HG03457 (cell line): ENCODE measurements at regions not wholly inside any gene's neighbourhood (a gene's known extent, or its start where the extent isn't known, plus 50 kb on each side); places are given as distances from the start of the nearest gene placed in this dataset.

Experiments used
- ATAC-seq: cut with Tn5 transposase; IDR thresholded peaks from one replicate; pipeline ENCODE4 v1.9.1; 2021; ENCODE audit warnings: moderate number of reproducible peaks; ENCODE audit not compliant: unreplicated experiment

DNA sequence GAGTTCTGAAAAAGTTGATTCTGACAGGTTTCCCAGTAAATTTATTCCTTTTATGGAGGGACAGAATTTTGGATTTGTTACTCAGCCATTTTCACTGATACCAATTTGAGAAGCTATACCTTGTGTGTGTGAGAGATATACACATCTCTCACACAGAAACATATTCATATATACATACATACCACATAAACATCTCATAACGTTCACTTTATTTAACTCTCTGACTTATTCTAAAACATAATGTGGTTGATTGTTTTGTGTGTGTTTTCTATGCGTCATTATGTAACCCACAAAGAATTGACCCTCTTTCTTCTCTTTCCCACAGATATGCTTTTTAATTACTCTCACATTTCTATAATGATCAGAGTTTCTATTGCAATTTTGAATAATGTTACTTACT is 570.8 kb upstream of the TLE4 start:
- ATAC-seq: no peak

DNA sequence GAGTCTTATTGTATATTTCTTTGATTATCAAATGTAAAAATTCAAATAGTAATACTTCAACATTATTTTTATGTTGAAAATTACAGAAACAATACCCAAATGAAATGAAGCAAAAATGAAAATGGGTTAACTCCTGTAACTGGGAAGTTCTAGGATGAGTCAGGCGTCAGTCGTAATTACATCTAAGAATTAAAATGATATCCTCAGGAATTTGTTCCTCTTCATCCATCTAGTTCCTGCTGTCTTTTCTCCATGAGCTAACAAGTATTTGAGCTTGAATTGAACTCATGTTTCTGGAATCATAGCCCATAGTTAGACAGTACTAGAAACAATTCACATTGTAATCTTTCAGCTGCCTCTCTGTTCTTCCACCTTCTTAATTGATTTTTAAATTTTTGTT is 568.3 kb upstream of the TLE4 start:
- no peak for ATAC-seq

DNA sequence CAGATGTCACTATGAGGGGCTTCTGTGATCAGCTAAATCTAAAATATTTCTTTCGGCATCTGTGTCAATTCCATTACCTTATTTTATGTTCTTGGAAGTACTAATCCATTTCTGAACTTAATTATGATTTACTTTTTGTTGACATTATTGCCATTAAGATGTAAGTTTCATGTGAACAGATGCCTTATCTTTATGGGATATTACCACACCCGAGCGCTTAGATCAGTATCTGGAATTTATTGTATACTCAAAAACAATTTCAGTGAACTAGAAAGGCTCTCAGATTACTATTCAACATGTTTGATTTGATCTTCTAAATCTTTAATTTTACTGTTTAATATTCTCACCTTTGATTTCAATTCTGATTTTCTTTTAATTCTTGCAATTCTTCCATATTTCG is 567.7 kb upstream of the TLE4 start:
- ATAC-seq: no peak

DNA sequence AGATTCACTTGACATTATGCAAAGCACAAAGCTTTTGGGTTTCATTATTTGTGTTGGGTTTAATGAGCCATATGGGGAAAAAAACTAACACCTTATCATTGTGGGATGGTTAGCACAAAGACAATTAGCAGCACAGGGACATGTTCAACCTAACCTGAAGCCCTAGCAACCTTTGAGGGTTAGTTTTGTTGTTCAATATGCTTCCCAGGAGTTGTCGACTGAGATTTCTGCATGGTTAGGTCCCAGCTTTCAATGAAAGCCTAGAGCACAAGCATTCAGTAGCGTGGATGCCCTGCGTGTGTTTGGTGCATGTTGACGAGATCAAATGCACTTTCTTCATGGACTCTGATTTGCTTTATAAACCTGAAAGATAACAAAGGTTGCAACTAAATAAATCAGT is 565.2 kb upstream of the TLE4 start:
- no peak for ATAC-seq

DNA sequence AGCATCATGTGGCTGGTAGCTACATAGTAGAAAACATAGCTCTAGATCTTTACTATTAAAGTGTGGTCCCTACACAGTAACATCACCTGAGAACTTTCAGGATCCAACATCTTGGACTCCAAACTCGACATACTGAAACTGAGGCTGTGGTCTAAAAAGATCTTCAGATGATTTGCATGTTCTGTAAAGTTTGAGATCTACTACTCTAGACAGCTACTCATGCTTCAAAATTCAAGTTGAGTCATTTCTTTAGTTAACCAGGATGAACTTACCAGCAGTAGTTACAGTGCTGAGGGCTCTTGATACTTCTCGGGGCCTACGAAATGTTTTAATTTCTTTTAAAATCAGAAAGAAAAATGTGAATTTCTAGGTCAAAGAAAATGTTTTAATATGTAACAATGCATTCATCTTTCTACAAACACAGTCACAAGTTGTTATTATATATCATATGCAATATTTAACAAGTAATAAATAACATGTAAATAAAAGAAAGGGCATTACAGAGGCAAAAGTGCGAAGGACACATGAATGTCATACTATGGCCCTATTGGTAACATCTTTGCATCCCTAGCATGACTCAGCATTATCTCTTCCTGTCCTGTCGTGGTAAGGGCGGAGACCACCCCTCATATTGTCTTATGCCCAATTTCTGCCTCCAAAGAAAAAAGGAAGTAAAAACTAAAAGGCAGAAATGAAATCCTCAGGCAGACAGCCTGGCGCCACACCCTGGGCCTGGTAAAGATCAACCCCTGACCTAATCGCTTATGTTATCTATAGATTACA is 563.9 kb upstream of the TLE4 start:
- peak; percentile 62 for ATAC-seq

DNA sequence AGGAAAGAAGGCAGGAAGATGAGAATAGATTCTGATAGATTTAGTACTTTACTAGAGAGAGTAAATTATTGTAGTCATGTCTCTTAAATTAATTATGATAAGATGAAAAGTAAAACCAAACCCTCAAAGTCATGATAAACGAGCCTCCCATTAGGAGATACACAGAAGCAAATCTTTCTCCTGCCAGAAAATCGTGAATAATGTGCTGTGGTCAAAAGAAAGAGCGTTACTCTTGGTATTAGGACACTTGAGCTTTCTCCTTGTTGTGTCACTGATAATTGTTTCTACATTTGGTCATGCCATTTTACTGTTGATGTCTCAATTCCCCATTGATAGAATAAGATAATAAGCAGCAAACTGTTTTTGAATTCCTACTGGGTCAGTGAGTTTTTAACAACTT is 562.8 kb upstream of the TLE4 start:
- ATAC-seq: no peak

DNA sequence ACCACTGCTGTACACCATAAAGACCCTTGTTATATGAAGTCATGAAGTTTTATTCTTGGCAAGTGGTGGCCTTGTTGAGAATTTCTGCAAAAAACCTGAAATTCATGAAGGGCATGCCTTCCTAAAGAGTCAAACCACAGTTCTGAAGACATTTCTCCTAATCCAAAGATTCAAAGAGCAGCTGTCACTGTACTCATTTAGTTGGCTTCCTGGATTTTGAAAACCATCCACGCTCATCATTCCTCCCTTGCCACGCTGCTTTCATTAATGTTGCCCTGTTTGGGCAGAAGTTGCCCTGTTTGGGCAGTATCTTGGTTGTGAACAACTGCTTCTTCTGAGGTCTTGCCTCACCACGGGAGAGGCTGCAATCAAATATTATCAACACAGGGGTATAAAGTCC is 560.3 kb upstream of the TLE4 start:
- no peak for ATAC-seq

DNA sequence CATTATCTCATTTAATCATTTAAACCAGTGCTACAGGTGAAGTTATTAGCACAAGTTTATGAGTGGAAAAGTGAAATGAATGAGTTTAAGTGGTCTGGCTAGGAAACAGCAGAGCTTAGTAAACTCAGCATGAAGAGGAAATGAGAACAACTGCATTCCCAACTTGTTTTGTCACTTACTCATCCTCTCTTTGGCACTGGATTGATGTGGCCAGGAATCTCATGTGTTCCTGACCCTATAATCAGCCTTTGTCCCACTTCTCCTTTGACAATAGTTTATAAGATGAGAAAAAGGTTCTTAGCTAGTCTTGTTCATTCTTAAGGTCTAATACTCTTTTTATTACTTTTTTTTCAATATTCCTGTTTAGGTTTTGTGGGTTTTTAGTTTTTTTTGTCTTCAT is 559.2 kb upstream of the TLE4 start:
- no peak for ATAC-seq

DNA sequence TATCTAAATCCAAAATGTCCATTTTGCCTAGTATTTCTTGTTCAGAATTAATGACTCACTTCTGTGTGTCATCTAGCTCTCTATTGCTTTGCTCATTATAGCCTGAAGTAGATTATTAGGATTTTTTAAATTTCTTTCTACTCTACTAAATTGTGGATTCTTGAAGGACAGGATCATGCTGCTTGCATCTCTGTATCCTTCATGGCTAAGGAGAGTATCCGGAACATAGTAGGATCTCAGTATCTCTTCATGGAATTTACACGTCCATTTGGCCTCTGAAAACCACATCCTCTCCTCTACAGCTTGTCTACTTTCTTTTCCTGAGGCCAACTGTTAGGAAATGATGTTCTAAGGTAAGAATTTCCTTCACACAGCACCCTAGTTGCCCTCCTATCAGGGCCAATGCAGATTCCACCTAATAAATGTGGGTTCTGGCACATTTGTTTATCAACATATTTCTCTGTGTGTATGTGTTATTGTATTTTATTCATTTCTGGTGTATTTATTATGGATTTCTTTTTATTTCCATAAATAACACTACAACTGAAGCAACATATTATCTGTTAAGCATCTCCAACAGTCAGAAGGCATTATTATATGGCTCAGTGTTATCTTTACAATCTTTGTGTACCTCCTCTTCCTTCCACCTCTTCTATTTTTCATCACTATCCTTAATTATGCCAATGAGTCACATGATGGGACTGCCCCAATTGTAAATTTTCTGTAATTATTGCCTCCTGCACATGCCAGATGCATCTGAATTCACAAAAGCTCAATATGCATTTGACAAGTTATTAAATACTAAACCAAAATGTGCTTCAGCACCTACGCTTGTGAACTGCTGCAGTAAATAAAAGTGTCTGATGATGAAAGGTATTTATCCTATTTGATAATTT is 557.8 kb upstream of the TLE4 start:
- no peak for ATAC-seq

DNA sequence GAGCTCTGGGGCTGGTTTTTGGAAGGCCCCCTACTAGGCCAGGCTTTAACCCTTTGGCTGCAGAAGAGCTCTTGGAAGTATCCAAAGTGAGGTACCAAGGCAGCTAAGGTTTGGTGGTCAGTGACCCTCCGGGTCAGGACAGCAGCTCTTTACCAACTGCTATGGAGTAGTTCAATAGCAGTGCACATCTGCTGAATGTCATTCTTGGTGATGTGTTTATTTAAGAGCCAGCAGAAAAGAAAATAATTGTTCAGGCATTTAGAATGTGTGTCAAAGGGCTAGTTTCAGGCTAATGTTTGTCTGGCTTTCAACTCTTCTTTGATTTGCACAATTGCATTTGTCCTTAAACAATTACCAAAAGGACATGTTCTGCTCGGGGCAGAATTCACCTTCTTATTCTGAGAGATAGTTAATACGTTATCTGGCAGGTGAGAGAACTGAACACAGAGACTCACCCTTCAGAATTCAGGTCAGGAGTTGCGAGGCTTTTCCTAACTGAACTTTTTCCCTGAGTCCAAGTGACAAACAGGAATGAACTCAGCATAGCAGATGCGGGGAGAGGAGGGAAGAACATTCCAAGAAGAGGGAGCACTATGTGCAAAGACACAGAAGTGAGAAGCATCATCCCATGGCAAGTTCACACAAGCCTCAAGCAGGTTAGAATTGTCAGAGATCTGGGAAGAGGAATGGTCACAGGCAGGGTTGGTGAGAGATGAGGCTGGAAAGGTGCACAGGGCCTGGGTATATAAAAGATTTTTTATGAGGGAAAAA is 556.7 kb upstream of the TLE4 start:
- no peak for ATAC-seq

DNA sequence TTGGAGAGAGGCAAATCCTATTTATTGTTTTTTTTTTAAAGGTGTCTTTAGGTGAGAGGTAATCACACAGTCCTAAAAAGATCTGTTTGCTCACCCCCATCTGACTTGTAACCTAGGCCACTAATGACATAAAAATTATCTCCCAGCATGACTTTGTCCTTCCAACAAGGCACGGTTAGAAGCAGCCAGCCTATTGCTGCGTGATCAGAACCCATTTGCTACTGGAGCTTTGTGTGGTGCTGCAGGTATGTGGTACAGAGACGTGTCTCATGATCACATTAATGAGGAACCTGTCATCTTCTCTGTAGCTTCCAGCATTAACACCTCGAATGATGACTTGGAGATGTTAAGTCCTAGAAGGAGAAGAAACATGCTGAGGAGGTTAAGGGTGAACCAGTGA is 555.8 kb upstream of the TLE4 start:
- no peak for ATAC-seq

DNA sequence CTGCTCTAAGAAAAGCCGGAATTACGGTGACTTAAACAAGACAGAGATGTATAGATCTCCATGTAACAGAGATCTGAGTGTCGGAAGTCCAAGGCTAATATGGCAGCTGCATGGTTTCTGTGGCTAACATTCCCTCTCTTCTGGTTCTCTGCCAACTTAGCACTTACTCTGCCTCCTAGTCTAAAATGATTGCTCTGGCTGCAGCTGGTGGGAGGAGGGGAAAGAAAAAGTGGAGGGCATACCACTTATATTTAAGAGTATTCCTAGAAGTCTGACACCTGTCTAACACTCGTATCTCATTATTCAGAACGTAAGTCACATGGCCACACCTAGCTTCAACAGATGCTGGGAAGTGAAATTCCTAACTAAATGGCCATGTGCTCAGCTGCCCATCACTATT is 551.5 kb upstream of the TLE4 start:
- ATAC-seq: no peak

DNA sequence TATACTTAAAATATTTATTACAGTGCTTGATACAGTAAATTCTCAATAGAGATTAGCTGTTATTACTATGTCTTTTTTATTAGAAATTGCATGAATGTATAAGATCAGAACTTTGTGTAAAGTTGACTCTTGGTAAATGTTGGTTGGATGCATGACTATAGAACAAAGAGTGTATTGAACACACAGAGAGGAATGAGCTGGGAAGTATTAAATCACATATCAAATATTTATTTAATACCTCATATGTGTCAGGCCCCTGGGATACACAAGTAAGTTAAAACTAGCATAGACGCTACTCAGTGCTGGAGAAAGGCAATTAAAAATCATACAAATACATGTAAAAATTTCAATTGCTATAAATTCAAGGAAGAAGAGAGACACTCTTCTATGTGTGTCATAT is 550.7 kb upstream of the TLE4 start:
- ATAC-seq: no peak

DNA sequence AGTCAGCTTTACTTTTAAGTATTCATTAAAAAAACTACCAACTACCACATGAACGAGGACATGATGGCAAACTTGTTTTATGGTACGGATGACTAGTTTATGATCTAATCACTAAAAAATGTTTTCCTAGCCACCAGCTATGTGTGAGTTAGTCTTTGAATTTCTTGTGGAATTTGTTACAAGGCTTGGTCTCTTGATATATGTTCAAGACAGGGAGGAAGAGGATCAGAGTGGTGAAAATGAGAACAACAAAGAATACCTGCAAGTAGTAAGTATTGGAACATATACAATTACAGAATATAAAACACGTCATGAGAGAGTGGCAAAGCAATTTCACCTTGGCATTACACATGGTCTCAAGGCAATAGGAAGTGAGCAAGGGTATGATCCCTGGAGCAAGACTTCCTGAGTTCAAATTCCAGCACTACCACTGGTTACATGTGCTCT is 548.6 kb upstream of the TLE4 start:
- ATAC-seq: no peak

DNA sequence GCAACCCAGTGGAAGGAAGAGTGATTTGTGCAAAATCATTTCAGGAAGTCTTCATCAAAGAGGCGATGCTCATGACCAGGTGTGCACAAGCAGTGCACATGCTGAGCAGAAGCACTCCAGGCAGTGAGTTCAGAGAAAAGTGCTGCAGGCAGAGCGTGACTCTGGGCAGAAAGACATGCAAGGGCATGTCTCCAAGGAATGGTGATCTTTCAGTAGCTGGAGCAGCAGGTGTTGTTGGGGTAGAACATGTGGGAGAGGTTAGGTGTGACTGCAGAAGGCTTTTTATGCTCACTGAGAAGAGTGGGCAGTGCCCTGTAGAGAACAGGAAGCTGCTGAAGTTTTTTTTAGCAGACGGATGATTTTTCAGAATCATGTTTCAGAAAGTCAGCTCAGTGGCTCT is 545.4 kb upstream of the TLE4 start:
- peak; percentile 65 for ATAC-seq

DNA sequence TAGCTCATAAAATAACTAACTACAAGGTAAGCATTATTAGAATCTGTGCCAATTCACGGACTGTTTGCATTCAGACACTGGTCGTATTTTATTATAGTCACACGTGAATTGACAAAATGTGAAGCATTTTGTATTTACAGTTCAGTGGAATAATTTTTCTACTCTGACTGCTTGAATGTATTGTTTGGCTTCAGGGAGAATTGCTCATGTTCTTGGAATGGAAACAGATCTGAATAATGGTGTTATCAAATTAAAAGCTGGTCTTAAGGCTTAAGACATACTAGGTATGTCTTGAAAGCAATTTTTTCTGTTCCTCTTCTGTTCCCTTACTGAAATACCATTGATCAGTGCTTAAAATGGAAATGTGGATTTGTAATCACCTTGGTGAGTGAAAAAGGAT is 543.7 kb upstream of the TLE4 start:
- no peak for ATAC-seq

DNA sequence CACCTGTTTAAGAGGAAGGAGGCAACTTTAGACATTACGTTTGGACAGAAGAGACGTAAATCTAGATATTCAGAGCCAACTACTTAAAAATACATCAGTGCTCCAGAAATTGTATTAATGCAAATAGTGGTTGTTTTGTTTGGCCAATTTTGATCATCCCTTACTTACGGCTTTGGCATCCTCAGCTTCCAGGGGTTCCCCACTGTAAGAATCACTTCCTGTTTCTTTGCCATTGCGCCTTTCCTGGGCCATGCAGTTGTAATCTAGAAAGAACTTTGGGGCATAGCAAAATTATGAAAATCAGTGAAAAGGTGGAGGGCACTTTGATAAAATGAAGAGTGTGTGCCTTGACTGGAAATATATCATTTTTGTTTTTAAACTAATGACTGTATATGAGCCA is 537.2 kb upstream of the TLE4 start:
- ATAC-seq: no peak

DNA sequence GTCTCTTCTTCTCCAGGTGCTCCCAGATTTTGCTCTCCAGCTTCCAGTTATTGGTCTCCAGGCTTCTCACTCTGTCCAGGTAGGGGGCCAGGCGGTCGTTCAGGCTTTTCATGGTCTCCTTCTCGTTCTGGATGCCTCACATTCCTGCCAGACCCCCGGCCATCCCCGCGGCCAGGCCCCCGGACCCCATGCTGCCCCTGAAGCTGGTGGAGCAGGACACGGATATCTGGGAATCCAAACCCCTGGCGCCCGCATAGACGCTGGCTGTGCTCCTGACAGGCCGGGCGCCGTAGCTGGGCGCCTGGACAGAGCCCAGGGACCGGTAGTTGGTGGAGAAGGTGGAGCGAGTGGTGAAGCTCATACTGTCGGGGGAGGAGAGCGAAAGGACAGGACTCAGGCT is 534.4 kb upstream of the TLE4 start:
- no peak for ATAC-seq

DNA sequence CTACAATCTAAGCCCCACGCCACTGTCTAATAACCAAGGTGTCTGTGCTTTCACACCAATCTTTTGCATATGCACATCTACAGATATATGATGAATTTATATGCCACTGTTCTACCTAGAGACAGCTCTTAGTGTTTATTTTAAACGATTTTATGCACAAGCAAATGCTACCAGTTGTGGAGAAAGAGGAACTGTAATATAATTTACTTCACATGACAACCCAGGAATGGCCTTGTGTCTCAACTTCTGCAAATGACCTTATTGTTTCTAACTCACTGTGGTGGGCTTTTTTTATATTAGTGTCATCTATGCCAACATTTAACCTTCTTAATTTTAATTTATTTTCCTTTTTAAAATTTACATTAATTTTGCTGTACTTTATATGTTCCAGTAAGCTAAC is 531.1 kb upstream of the TLE4 start:
- no peak for ATAC-seq

DNA sequence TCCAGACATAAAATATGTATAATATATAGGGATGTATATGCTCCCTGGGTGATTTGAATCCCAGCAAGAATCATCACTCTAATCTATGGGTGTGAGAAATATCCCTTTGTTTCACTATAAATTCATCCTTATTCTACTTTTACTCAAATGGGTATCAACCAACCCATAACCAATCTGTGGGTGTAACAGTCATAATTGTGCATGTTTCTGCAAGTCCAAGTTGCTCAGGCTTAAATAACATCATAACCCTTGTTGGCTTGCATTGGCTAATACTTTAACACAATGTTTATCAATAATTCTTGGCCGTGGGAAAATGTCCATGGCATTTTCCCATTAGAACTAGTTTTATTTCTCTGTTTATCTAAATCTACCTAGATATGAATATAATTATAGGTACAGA is 530.5 kb upstream of the TLE4 start:
- ATAC-seq: no peak

DNA sequence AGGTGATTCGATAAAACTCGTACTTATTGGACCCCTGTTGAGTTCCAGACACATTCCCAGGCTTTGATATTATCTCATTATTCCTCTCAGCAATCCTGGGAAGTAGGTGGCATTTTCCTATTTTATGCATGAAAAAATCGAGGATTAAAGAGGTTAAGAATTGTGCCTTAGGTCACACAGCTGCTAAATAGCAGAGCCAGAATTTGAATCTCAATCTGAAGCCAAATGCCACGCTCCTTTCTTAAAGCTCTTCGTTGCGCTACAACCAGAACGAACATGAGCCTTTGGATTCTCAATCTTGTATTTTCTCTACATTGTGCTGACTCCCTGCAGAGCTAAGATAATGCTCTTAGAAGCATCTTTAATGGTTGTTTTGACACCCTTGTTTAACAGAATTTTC is 527.8 kb upstream of the TLE4 start:
- ATAC-seq: no peak

DNA sequence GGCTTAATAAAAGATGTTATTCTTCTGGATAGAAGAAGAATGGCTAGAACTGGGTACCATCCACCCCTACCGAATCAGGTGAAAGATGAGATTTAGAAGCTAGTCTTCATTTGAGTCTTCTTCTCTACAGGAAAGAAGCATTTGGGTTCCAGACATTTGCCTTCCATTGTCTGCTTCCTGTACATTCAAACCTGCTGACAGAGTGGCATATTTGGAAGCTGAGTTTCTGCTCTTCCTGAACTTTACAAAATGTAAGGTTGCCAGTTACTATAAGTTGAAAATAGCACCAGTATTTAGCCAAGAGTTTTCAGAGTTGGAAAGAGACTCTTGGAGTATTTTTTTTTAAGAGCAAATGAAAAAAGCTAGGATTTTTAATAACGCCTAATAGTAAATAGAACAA is 525.4 kb upstream of the TLE4 start:
- ATAC-seq: no peak
